GM21528 (cell line): ENCODE measurements at regions not wholly inside any gene's neighbourhood (a gene's known extent, or its start where the extent isn't known, plus 50 kb on each side); places are given as distances from the start of the nearest gene placed in this dataset.

Source experiments
- ATAC-seq: cut with Tn5 transposase; IDR thresholded peaks from one replicate; pipeline ENCODE4 v1.9.1; 2021; ENCODE audit warnings: mild to moderate bottlenecking, moderate library complexity; ENCODE audit not compliant: unreplicated experiment, low FRiP score

DNA sequence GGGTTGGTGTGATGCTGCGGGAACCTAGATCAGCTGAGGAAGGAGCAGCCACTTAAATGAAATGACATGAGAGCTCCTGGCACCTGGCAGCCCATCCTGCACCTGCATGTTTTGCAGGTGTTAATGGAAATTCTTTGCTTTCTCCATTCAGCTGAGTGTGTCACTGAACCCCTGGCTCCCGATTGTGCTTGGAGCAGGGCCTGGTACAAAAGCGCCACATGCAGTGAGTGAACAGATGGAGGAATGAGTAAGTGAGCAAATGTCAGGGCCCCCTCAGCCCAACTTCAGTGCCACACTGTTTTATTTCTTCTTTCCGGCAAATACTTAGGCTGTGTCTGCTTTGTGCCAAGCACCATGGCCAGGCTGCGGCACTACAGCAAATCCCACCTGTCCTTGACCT is 132.2 kb downstream of the ASB7 start:
- ATAC-seq = no peak

- ATAC-seq = no peak
Observed at GRCh38 chr15:100735129-100736053, 133.0 kb downstream of the ASB7 start.

GRCh38 chr15:100737214-100737613 is 134.8 kb downstream of the ASB7 start:
- no peak for ATAC-seq

DNA sequence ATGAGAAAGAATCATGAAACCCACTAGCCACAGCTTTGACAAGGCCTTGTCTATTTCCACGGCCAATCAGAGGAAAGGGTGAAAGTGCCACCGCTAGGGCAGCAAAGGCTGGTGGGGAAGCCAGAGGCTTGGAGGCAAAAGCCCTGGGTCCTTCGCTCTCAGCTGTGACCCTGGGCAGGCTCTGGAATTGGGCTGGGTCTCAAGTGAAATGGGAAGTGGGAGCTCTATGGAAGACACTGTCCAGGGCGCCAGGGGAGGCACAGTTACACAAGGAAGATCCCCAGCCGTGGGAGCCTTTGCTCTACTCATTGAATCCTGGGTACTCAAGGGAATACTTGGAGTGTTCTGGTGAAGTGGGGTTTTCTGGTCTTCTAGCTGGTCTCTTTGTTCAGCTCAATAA is 136.2 kb downstream of the ASB7 start:
- ATAC-seq = no peak

GRCh38 chr15:100740138-100740537 is 137.7 kb downstream of the ASB7 start:
- ATAC-seq = no peak

GRCh38 chr15:100751585-100751984 is 128.0 kb upstream of the ALDH1A3 start:
- no peak for ATAC-seq

DNA sequence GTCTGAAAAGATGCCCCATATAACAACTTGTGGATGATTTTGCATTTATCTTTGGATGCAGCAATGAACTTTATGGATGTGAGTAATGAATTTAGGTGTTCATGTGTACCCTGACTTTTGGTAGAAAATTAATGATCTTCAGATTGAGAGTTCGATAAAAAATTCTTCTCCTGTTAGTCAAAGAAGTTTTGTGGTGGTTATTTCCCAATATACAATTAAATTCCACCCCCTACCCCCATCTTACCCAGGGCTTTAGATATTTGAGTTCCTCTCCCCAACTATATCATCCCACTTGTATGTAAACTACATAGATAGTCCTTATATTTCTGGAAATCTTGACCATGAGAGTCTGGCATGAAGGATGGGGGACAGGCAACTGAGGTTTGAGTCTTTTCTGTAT is 126.1 kb upstream of the ALDH1A3 start:
- ATAC-seq = no peak

DNA sequence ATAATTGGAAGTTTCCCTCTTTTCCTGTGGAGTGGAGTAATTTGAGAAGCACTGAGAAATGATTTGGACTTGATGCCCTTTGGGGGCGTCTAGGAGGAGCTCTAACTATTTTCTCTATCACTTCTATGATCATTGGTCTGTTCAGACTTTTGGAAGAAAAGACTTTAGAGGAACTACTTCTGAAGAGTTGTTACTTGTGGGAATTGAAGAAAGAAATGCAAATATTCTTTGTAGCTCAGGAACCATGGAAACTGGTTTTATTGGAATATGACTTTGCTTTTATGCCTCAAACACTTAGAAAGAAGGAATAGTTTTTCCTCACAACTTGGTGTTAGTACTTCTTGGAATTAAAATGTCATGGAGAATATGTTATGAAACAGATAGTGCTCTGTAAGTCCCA is 122.0 kb upstream of the ALDH1A3 start:
- ATAC-seq = no peak

- ATAC-seq = no peak
Observed at GRCh38 chr15:100758555-100758954, 121.1 kb upstream of the ALDH1A3 start.

GRCh38 chr15:100759106-100759505 is 120.5 kb upstream of the ALDH1A3 start:
- ATAC-seq = no peak

GRCh38 chr15:100759698-100760356 is 119.8 kb upstream of the ALDH1A3 start:
- ATAC-seq = no peak

DNA sequence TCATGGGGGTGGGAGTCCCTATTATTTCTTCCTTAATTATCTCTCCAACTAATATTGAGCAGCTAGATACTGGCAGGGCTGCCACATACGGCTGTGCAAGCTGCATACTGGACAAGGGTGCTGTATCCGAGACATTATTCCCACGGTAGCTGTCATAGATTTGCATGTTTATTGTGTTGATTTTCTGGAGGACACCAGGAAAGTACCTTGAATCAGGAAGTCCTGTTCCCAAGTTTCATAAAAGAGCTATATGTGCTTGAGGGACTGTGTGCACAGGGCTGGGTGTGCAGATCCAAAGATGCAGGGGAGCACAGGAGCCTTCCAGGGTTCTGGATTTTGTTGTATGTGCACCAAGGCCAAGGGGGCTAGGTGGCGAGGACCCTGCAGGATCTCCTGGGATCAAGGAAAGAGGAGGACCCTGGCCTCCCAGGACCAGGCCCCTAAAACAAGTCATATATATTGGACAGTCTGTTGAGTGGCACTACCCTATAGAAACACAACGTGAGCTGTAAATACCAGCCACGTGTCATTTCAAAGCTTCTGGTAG is 119.2 kb upstream of the ALDH1A3 start:
- ATAC-seq = no peak

GRCh38 chr15:100761290-100761935 is 118.2 kb upstream of the ALDH1A3 start:
- no peak for ATAC-seq

DNA sequence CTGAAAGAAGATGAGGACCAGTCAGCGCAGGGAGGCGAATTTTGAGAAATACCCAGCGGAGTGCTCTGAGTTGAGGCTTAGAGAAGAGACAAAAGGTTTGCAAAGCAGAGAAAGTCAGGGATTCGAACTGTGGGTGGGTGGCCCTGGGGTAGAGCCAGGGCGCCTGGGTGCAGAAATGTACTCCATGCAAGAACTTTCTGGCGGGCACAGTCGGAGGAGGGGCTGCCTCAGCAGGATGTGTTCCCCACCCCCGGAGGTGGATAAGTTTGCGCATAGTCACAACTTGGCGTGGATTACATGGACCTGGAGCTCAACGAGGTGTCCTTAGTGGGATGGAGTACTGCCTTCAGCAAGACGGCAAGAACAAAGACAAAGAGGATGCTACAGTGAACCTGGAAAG is 117.3 kb upstream of the ALDH1A3 start:
- ATAC-seq = no peak

- ATAC-seq = no peak
Observed at GRCh38 chr15:100762913-100763834, 116.5 kb upstream of the ALDH1A3 start.

- ATAC-seq = no peak
Observed at GRCh38 chr15:100763835-100764750, 115.5 kb upstream of the ALDH1A3 start.

DNA sequence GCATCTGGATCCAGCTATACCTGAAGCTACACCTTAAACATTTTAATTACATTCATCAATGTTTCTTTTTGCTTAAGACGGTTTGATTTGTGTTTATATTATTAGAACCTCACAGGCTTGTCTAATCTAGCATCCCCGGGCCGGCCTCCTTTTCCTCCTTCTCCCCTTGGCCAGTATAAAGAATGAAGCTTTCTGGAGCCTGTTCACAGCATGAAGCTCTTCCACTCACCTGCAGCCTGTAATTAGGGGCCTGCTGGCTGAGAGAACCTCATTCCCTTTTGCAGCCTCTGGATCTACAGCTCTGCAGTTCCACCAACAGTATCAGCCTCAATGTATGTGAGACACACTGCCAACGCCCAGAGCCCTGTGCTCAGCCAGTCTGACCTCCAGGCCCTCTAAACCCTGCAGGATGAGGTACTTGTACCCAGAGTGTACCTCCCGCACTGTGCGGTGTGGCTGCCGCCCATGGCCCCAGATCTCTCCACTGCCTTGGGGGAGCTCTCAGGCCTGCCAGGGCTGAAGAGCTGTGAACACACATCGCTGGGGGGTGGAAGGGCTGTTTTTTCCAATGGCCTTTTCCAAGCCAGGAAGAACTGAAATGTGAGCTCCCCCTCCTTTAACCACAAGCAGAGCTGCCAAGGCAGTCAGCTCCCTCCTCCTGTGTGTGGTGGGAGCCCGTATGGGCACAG is 114.7 kb upstream of the ALDH1A3 start:
- no peak for ATAC-seq

- no peak for ATAC-seq
Observed at GRCh38 chr15:100765467-100766241, 114.0 kb upstream of the ALDH1A3 start.
